ENCODE measurements at regions not wholly inside any gene's neighbourhood (a gene's known extent, or its start where the extent isn't known, plus 50 kb on each side); places are given as distances from the start of the nearest gene placed in this dataset.

DNA sequence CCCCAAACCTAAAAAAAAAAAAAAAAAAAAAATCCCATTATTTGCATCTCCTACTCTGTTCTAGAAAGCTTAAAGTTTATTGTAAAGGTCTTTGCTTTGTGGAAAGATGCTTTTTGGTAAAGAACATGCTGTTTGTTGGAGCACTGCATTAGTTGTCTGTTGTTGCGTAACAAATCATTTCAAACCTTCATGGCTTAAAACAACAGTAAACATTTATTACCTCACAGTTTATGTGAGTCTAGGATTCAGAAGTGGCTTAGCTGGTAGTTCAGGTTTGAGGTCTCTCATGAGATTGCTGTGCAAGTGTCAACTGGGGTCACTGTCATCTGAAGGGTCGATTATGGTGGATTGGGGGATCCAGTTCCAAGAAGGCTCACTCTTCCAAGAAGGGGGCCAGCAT lies 155.2 kb upstream of the ZFP64 start:
- Histone ChIP-seq H3K9ac (ENCODE audit: insufficient read depth, low read length) (no peak overlapping the region), H3K36me3 (ENCODE audit: control insufficient read depth, insufficient read depth, low read length) (no peaks in the 10 kb centered on the region), H3K4me1 (ENCODE audit: control insufficient read depth, extremely low read depth, insufficient read depth, low read length) (no peaks in the 10 kb centered on the region), H3K4me2 (ENCODE audit: extremely low read depth, insufficient read depth, low read length) (no peak overlapping the region), H2AFZ (ENCODE audit: low read length) (no peak overlapping the region), H3K27me3 (ENCODE audit: control insufficient read depth, insufficient read depth, low read length) (no peaks in the 10 kb centered on the region), H3K4me3 (replicated peaks in 1 of 4; ENCODE audit: control extremely low read depth in 1 of 4, insufficient read depth in 1 of 4, low read depth in 3 of 4, low read length in 4 of 4) (no peak overlapping the region), H3K27ac (ENCODE audit: insufficient read depth, low read length) (no peak overlapping the region), H3K79me2 (ENCODE audit: control insufficient read depth, insufficient read depth, low read length) (no peaks in the 10 kb centered on the region), H4K20me1 (ENCODE audit: control insufficient read depth, extremely low read depth, insufficient read depth, low read length) (no peaks in the 10 kb centered on the region), H3K9me3 (ENCODE audit: control insufficient read depth, insufficient read depth, low read depth, low read length) (no peaks in the 10 kb centered on the region)
- no peak for DNase-seq (ENCODE audit: low read depth in 2 of 2)
- TF ChIP-seq CTCF (conservative IDR thresholded peaks at IDR 0.05 in 1 of 2, IDR thresholded peaks at IDR 0.05 in 1 of 2; ENCODE audit: low read depth in 1 of 2, low read length in 2 of 2) (no peak), EZH2 (IDR thresholded peaks at IDR 0.05; ENCODE audit: low read length, missing control alignments) (no peak)

GRCh38 chr20:52342913-52343312 lies 151.3 kb upstream of the ZFP64 start:
- Histone ChIP-seq H3K9ac (ENCODE audit: insufficient read depth, low read length) (no peak overlapping the region), H2AFZ (ENCODE audit: low read length) (no peak overlapping the region), H4K20me1 (ENCODE audit: control insufficient read depth, extremely low read depth, insufficient read depth, low read length) (no peaks in the 10 kb centered on the region), H3K79me2 (ENCODE audit: control insufficient read depth, insufficient read depth, low read length) (no peaks in the 10 kb centered on the region), H3K4me1 (ENCODE audit: control insufficient read depth, extremely low read depth, insufficient read depth, low read length) (no peaks in the 10 kb centered on the region), H3K4me3 (replicated peaks in 1 of 4; ENCODE audit: control extremely low read depth in 1 of 4, insufficient read depth in 1 of 4, low read depth in 3 of 4, low read length in 4 of 4) (no peak overlapping the region), H3K27me3 (ENCODE audit: control insufficient read depth, insufficient read depth, low read length) (no peaks in the 10 kb centered on the region), H3K27ac (ENCODE audit: insufficient read depth, low read length) (no peak overlapping the region), H3K36me3 (ENCODE audit: control insufficient read depth, insufficient read depth, low read length) (no peaks in the 10 kb centered on the region), H3K9me3 (ENCODE audit: control insufficient read depth, insufficient read depth, low read depth, low read length) (no peaks in the 10 kb centered on the region), H3K4me2 (ENCODE audit: extremely low read depth, insufficient read depth, low read length) (no peak overlapping the region)
- no peak for TF ChIP-seq CTCF (conservative IDR thresholded peaks at IDR 0.05 in 1 of 2, IDR thresholded peaks at IDR 0.05 in 1 of 2; ENCODE audit: low read depth in 1 of 2, low read length in 2 of 2)
- no peak for TF ChIP-seq EZH2 (IDR thresholded peaks at IDR 0.05; ENCODE audit: low read length, missing control alignments)
- DNase-seq (ENCODE audit: low read depth in 2 of 2) = no peak

GRCh38 chr20:52340036-52340634 lies 148.6 kb upstream of the ZFP64 start:
- Histone ChIP-seq H4K20me1 (ENCODE audit: control insufficient read depth, extremely low read depth, insufficient read depth, low read length) (no peaks in the 10 kb centered on the region), H3K4me1 (ENCODE audit: control insufficient read depth, extremely low read depth, insufficient read depth, low read length) (no peaks in the 10 kb centered on the region), H3K9ac (ENCODE audit: insufficient read depth, low read length) (no peak overlapping the region), H2AFZ (ENCODE audit: low read length) (no peak overlapping the region), H3K4me3 (replicated peaks in 1 of 4; ENCODE audit: control extremely low read depth in 1 of 4, insufficient read depth in 1 of 4, low read depth in 3 of 4, low read length in 4 of 4) (no peak overlapping the region), H3K36me3 (ENCODE audit: control insufficient read depth, insufficient read depth, low read length) (no peaks in the 10 kb centered on the region), H3K79me2 (ENCODE audit: control insufficient read depth, insufficient read depth, low read length) (no peaks in the 10 kb centered on the region), H3K27me3 (ENCODE audit: control insufficient read depth, insufficient read depth, low read length) (no peaks in the 10 kb centered on the region), H3K9me3 (ENCODE audit: control insufficient read depth, insufficient read depth, low read depth, low read length) (no peaks in the 10 kb centered on the region), H3K4me2 (ENCODE audit: extremely low read depth, insufficient read depth, low read length) (no peak overlapping the region), H3K27ac (ENCODE audit: insufficient read depth, low read length) (no peak overlapping the region)
- DNase-seq (ENCODE audit: low read depth in 2 of 2) = peak in 1 of 2 donors; percentile 4
- TF ChIP-seq CTCF (conservative IDR thresholded peaks at IDR 0.05 in 1 of 2, IDR thresholded peaks at IDR 0.05 in 1 of 2; ENCODE audit: low read depth in 1 of 2, low read length in 2 of 2) (no peak), EZH2 (IDR thresholded peaks at IDR 0.05; ENCODE audit: low read length, missing control alignments) (no peak)
